HEK293 (cell line): ENCODE measurements at regions not wholly inside any gene's neighbourhood (a gene's known extent, or its start where the extent isn't known, plus 50 kb on each side); places are given as distances from the start of the nearest gene placed in this dataset.

Source experiments
- CTCF ChIA-PET: fragments of 350-600 bp; formaldehyde crosslinking; extraction: SDS; loops from one replicate; lab custom pipeline; 2021; ENCODE audit warnings: antibody characterized with exemption; lab: Yijun Ruan, JAX
- POLR2A ChIA-PET: fragments of 300-600 bp; formaldehyde crosslinking; extraction: SDS; loops from one replicate; lab custom pipeline; 2020; ENCODE audit warnings: antibody characterized with exemption, inconsistent platforms; lab: Yijun Ruan, JAX
- H3K27ac ChIP-seq: fragments of 200-500 bp; sonication (Bioruptor generic); 2 replicates; pipeline ENCODE4 v1.5.1; 2014; ENCODE audit warnings: low read depth, low read length, control low read depth, inconsistent platforms; ENCODE audit errors: extremely low read depth
- H3K36me3 ChIP-seq, 2 experiments: fragments of 200-500 bp in 1 of 2; sonication (Bioruptor generic) in 1 of 2; 1 replicate in 1 of 2; 2 replicates in 1 of 2; pipeline ENCODE4 v1.5.1; 2014 to 2017; ENCODE audit warnings: inconsistent platforms in 2 of 2, low read length in 2 of 2; ENCODE audit not compliant: control insufficient read depth in 2 of 2, insufficient read depth in 1 of 2
- H3K4me1 ChIP-seq: fragments of 200-500 bp; sonication (Bioruptor generic); 2 replicates; pipeline ENCODE4 v1.5.1; 2014; ENCODE audit warnings: mild to moderate bottlenecking, low read length, inconsistent platforms; ENCODE audit not compliant: control insufficient read depth, insufficient read depth
- H3K4me3 ChIP-seq: 2 replicates; pipeline ENCODE4 v1.5.1; 2011; ENCODE audit warnings: low read depth, mild to moderate bottlenecking, control low read depth, low read length, moderate library complexity
- H3K9me3 ChIP-seq: fragments of 200-500 bp; sonication (Bioruptor generic); 2 replicates; pipeline ENCODE4 v1.5.1; 2014; ENCODE audit warnings: low read depth, low read length, inconsistent platforms; ENCODE audit not compliant: control insufficient read depth, insufficient read depth
- HOXC10 ChIP-seq: sonication (generic); formaldehyde crosslinking; IDR thresholded peaks from 2 replicates; pipeline ENCODE4 v1.8.1; 2023; ENCODE audit warnings: mild to moderate bottlenecking, missing genetic modification reagents
- REPIN1 ChIP-seq: fragments of 450-650 bp; formaldehyde crosslinking; IDR thresholded peaks from 2 replicates; pipeline ENCODE4 v1.5.1; 2017; ENCODE audit warnings: missing biosample characterization, missing genetic modification characterization, low read depth
- ZBTB1 ChIP-seq: fragments of 450-650 bp; formaldehyde crosslinking; IDR thresholded peaks from 2 replicates; pipeline ENCODE4 v1.5.1; 2016; ENCODE audit warnings: missing biosample characterization, missing genetic modification characterization
- ZBTB21 ChIP-seq: fragments of 450-650 bp; formaldehyde crosslinking; IDR thresholded peaks from 2 replicates; pipeline ENCODE4 v1.5.1; 2017; ENCODE audit warnings: missing biosample characterization, missing genetic modification characterization
- ZFP41 ChIP-seq: fragments of 450-650 bp; formaldehyde crosslinking; IDR thresholded peaks from 2 replicates; pipeline ENCODE4 v1.5.1; 2016; ENCODE audit warnings: missing biosample characterization, missing genetic modification characterization, borderline replicate concordance
- ZNF114 ChIP-seq: fragments of 450-650 bp; formaldehyde crosslinking; IDR thresholded peaks from 2 replicates; pipeline ENCODE4 v1.5.0; 2017; ENCODE audit warnings: missing biosample characterization, missing genetic modification characterization
- ZNF132 ChIP-seq: fragments of 450-650 bp; formaldehyde crosslinking; IDR thresholded peaks from 2 replicates; pipeline ENCODE4 v1.5.1; 2017; ENCODE audit warnings: missing biosample characterization, missing genetic modification characterization, borderline replicate concordance
- ZNF184 ChIP-seq: fragments of 450-650 bp; IDR thresholded peaks from 2 replicates; pipeline ENCODE4 v1.5.1; 2018; ENCODE audit warnings: missing biosample characterization, mild to moderate bottlenecking, missing genetic modification characterization
- ZNF221 ChIP-seq: fragments of 450-650 bp; formaldehyde crosslinking; IDR thresholded peaks from 2 replicates; pipeline ENCODE4 v1.5.1; 2017; ENCODE audit warnings: missing biosample characterization, missing genetic modification characterization, borderline replicate concordance
- ZNF239 ChIP-seq: fragments of 450-650 bp; formaldehyde crosslinking; IDR thresholded peaks from 2 replicates; pipeline ENCODE4 v1.5.1; 2016; ENCODE audit warnings: missing biosample characterization, missing genetic modification characterization
- ZNF248 ChIP-seq: fragments of 450-650 bp; formaldehyde crosslinking; IDR thresholded peaks from 2 replicates; pipeline ENCODE4 v1.5.1; 2017; ENCODE audit warnings: missing biosample characterization, missing genetic modification characterization
- ZNF37A ChIP-seq: fragments of 450-650 bp; IDR thresholded peaks from 2 replicates; pipeline ENCODE4 v1.5.1; 2018; ENCODE audit warnings: missing biosample characterization, missing genetic modification characterization
- ZNF391 ChIP-seq: fragments of 450-650 bp; formaldehyde crosslinking; IDR thresholded peaks from 2 replicates; pipeline ENCODE4 v1.5.1; 2016; ENCODE audit warnings: low read depth, missing biosample characterization, missing genetic modification characterization, borderline replicate concordance
- ZNF416 ChIP-seq: fragments of 450-650 bp; formaldehyde crosslinking; IDR thresholded peaks from 2 replicates; pipeline ENCODE4 v1.5.1; 2016; ENCODE audit warnings: missing biosample characterization, missing genetic modification characterization
- ZNF544 ChIP-seq: fragments of 450-650 bp; formaldehyde crosslinking; IDR thresholded peaks from 2 replicates; pipeline ENCODE4 v1.5.0; 2017; ENCODE audit warnings: missing biosample characterization, missing genetic modification characterization
- ZNF555 ChIP-seq: fragments of 450-650 bp; formaldehyde crosslinking; conservative IDR thresholded peaks from 2 replicates; pipeline ENCODE4 v1.5.1; 2017; ENCODE audit warnings: missing biosample characterization, mild to moderate bottlenecking, missing genetic modification characterization, inconsistent platforms
- ZNF571 ChIP-seq: fragments of 450-650 bp; formaldehyde crosslinking; IDR thresholded peaks from 2 replicates; pipeline ENCODE4 v1.5.0; 2017; ENCODE audit warnings: missing biosample characterization, missing genetic modification characterization
- ZNF610 ChIP-seq: fragments of 450-650 bp; formaldehyde crosslinking; IDR thresholded peaks from 2 replicates; pipeline ENCODE4 v1.5.1; 2016; ENCODE audit warnings: missing biosample characterization, missing genetic modification characterization, borderline replicate concordance
- ZNF626 ChIP-seq: fragments of 450-650 bp; sonication (Bioruptor Pico); formaldehyde crosslinking; IDR thresholded peaks from 2 replicates; pipeline ENCODE4 v1.5.1; 2018; ENCODE audit warnings: missing biosample characterization, missing genetic modification characterization, inconsistent platforms
- ZNF660 ChIP-seq: fragments of 450-650 bp; IDR thresholded peaks from 2 replicates; pipeline ENCODE4 v1.5.1; 2018; ENCODE audit warnings: missing biosample characterization, mild to moderate bottlenecking, missing genetic modification characterization
- ZNF677 ChIP-seq: fragments of 450-650 bp; IDR thresholded peaks from 2 replicates; pipeline ENCODE4 v1.5.0; 2018; ENCODE audit warnings: missing biosample characterization, mild to moderate bottlenecking, missing genetic modification characterization, moderate library complexity
- ZSCAN23 ChIP-seq: fragments of 450-650 bp; formaldehyde crosslinking; IDR thresholded peaks from 2 replicates; pipeline ENCODE4 v1.5.1; 2016; ENCODE audit warnings: missing biosample characterization, missing genetic modification characterization
- TF ChIP-seq, protein P1 (sequence below): fragments of 450-650 bp; formaldehyde crosslinking; IDR thresholded peaks from 2 replicates; pipeline ENCODE4 v1.5.1; 2016; ENCODE audit warnings: missing biosample characterization, missing genetic modification characterization
- TF ChIP-seq, protein P2 (sequence below): fragments of 450-650 bp; formaldehyde crosslinking; IDR thresholded peaks from 2 replicates; pipeline ENCODE4 v1.5.1; 2016; ENCODE audit warnings: missing biosample characterization, missing genetic modification characterization
- TF ChIP-seq, protein P3 (sequence below): fragments of 450-650 bp; formaldehyde crosslinking; IDR thresholded peaks from 2 replicates; pipeline ENCODE4 v1.5.1; 2016; ENCODE audit warnings: missing biosample characterization, missing genetic modification characterization, borderline replicate concordance
- TF ChIP-seq, protein P4 (sequence below): fragments of 450-650 bp; formaldehyde crosslinking; conservative IDR thresholded peaks from 2 replicates; pipeline ENCODE4 v1.5.1; 2016; ENCODE audit warnings: low read depth, missing biosample characterization, missing genetic modification characterization

DNA sequence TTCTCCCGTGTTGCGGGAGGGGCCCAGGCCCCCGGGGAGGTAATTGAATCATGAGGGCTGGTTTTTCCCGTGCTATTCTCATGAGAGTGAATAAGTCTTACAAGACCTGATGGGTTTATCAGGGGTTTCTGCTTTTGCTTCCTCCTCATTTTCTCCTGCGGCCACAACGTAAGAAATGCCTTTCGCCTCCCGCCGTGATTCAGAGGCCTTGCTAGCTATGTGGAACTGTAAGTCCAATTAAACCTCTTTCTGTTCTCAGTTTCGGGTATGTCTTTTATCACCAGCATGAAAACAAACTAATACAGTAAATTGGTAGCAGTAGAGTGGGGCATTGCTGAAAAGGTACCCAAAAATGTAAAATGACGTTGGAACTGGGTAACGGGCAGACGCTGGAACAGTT, 1035.1 kb downstream of the DTWD2 start:
- Histone ChIP-seq H3K4me1 (no peaks in the 10 kb centered on the region), H3K9me3 (no peaks in the 10 kb centered on the region), H3K4me3 (no peak overlapping the region), H3K36me3 (no peaks in the 10 kb centered on the region), H3K27ac (no peak overlapping the region)
- TF ChIP-seq, protein P1, sequence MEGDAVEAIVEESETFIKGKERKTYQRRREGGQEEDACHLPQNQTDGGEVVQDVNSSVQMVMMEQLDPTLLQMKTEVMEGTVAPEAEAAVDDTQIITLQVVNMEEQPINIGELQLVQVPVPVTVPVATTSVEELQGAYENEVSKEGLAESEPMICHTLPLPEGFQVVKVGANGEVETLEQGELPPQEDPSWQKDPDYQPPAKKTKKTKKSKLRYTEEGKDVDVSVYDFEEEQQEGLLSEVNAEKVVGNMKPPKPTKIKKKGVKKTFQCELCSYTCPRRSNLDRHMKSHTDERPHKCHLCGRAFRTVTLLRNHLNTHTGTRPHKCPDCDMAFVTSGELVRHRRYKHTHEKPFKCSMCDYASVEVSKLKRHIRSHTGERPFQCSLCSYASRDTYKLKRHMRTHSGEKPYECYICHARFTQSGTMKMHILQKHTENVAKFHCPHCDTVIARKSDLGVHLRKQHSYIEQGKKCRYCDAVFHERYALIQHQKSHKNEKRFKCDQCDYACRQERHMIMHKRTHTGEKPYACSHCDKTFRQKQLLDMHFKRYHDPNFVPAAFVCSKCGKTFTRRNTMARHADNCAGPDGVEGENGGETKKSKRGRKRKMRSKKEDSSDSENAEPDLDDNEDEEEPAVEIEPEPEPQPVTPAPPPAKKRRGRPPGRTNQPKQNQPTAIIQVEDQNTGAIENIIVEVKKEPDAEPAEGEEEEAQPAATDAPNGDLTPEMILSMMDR = no peak
- TF ChIP-seq ZFP41 (no peak), ZNF416 (tag by site-specific recombination) (no peak), ZNF677 (tag by site-specific recombination) (no peak), HOXC10 (CRISPR knock-in tag) (no peak), ZNF610 (no peak), ZNF37A (no peak)
- ChIA-PET CTCF (no interaction called here), POLR2A (no interaction called here)

DNA sequence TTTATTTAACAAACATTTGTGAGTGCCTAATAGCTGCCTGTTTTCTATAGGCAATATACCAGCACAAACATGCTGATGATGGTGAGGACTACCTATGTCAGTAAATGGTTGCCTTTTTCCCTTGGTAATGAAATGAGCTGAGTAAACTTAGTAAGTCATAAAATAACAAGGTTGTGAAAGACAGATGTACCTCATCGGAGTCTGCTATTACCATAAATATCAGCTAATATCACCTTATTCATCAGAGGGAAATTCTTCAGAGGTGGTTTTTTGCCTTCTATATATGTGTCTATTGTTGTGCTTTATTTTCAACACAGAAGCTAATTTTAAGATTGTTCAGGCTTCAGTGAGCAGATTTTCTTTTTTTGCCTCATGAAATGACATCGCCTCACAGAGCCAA, 1040.5 kb downstream of the DTWD2 start:
- TF ChIP-seq REPIN1 (tag by site-specific recombination) (no peak), ZNF248 (tag by site-specific recombination) (no peak), ZNF555 (no peak), ZNF184 (tag by site-specific recombination) (no peak), ZNF391 (no peak), ZNF660 (tag by site-specific recombination) (no peak), ZNF239 (tag by site-specific recombination) (no peak)
- TF ChIP-seq, protein P2, sequence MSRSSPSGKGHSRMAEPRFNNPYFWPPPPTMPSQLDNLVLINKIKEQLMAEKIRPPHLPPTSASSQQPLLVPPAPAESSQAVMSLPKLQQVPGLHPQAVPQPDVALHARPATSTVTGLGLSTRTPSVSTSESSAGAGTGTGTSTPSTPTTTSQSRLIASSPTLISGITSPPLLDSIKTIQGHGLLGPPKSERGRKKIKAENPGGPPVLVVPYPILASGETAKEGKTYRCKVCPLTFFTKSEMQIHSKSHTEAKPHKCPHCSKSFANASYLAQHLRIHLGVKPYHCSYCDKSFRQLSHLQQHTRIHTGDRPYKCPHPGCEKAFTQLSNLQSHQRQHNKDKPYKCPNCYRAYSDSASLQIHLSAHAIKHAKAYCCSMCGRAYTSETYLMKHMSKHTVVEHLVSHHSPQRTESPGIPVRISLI (tag by site-specific recombination) = no peak
- no peaks in the 10 kb centered on the region for H3K9me3 ChIP-seq
- H3K4me3 ChIP-seq = no peak overlapping the region
- H3K4me1 ChIP-seq = no peaks in the 10 kb centered on the region
- no peaks in the 10 kb centered on the region for H3K36me3 ChIP-seq
- H3K27ac ChIP-seq = no peak overlapping the region
- CTCF ChIA-PET = no interaction called here
- POLR2A ChIA-PET = no interaction called here

DNA sequence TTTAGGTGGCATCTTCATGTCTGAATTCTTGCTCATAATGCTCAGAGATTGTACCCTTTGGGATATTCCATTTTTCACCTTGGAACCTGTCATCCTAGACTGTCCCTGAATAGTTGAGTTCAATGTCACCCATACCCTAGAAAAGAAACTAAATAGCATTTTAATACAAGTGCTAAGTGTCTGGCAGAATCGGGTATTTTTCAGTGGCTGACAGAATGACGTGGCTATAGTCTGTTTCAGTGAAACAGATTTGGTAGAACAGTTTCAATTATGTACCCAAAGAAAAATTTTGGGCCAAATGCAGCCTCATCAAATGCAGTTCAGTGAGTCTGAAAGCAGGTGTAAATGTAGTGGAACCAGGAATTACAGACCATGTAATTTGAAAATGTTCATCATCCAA, 1041.2 kb downstream of the DTWD2 start:
- TF ChIP-seq ZNF571 (tag by site-specific recombination) = no peak
- TF ChIP-seq ZBTB1 (tag by site-specific recombination) = no peak
- TF ChIP-seq, protein P3, sequence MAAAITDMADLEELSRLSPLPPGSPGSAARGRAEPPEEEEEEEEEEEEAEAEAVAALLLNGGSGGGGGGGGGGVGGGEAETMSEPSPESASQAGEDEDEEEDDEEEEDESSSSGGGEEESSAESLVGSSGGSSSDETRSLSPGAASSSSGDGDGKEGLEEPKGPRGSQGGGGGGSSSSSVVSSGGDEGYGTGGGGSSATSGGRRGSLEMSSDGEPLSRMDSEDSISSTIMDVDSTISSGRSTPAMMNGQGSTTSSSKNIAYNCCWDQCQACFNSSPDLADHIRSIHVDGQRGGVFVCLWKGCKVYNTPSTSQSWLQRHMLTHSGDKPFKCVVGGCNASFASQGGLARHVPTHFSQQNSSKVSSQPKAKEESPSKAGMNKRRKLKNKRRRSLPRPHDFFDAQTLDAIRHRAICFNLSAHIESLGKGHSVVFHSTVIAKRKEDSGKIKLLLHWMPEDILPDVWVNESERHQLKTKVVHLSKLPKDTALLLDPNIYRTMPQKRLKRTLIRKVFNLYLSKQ (tag by site-specific recombination) = no peak
- no peak for TF ChIP-seq ZNF221
- no peak for TF ChIP-seq ZBTB21 (tag by site-specific recombination)
- no peak for TF ChIP-seq ZNF114 (tag by site-specific recombination)
- no peak for TF ChIP-seq ZNF626 (tag by site-specific recombination)
- TF ChIP-seq, protein P4, sequence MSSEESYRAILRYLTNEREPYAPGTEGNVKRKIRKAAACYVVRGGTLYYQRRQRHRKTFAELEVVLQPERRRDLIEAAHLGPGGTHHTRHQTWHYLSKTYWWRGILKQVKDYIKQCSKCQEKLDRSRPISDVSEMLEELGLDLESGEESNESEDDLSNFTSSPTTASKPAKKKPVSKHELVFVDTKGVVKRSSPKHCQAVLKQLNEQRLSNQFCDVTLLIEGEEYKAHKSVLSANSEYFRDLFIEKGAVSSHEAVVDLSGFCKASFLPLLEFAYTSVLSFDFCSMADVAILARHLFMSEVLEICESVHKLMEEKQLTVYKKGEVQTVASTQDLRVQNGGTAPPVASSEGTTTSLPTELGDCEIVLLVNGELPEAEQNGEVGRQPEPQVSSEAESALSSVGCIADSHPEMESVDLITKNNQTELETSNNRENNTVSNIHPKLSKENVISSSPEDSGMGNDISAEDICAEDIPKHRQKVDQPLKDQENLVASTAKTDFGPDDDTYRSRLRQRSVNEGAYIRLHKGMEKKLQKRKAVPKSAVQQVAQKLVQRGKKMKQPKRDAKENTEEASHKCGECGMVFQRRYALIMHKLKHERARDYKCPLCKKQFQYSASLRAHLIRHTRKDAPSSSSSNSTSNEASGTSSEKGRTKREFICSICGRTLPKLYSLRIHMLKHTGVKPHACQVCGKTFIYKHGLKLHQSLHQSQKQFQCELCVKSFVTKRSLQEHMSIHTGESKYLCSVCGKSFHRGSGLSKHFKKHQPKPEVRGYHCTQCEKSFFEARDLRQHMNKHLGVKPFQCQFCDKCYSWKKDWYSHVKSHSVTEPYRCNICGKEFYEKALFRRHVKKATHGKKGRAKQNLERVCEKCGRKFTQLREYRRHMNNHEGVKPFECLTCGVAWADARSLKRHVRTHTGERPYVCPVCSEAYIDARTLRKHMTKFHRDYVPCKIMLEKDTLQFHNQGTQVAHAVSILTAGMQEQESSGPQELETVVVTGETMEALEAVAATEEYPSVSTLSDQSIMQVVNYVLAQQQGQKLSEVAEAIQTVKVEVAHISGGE (tag by site-specific recombination) = no peak
- no peak for TF ChIP-seq ZNF132 (tag by site-specific recombination)
- TF ChIP-seq ZSCAN23 = no peak
- TF ChIP-seq ZNF544 (tag by site-specific recombination) = no peak
- CTCF ChIA-PET = no interaction called here
- no peaks in the 10 kb centered on the region for H3K36me3 ChIP-seq
- H3K4me3 ChIP-seq = no peak overlapping the region
- POLR2A ChIA-PET = no interaction called here
- no peaks in the 10 kb centered on the region for H3K9me3 ChIP-seq
- no peak overlapping the region for H3K27ac ChIP-seq
- H3K4me1 ChIP-seq = no peaks in the 10 kb centered on the region
